Suprapubic skin (tissue), 4 donors: ENCODE measurements at regions not wholly inside any gene's neighbourhood (a gene's known extent, or its start where the extent isn't known, plus 50 kb on each side); places are given as distances from the start of the nearest gene placed in this dataset.
"Not testable (repeated sequence)": the region's sequence is repeated elsewhere in the genome, so short reads cannot be mapped to it uniquely, and the experiment has no call there.

ENCODE experiments used
- DNase-seq, 2 donors: peaks; one replicate each; pipeline ENCODE4 v3.0.0-alpha.2; 2019; ENCODE audit warnings: low spot score in 2 of 2
- H3K27ac ChIP-seq: fragments of 200-600 bp; sonication (generic); one replicate; pipeline ENCODE4 v1.5.1; 2019
- H3K27me3 ChIP-seq: fragments of 200-600 bp; sonication (generic); one replicate; pipeline ENCODE4 v1.5.1; 2019
- H3K36me3 ChIP-seq: fragments of 200-600 bp; sonication (generic); one replicate; pipeline ENCODE4 v1.5.1; 2019
- H3K4me1 ChIP-seq: fragments of 200-600 bp; sonication (generic); one replicate; pipeline ENCODE4 v1.5.1; 2019
- H3K4me3 ChIP-seq: fragments of 200-600 bp; sonication (generic); one replicate; pipeline ENCODE4 v1.5.1; 2019; ENCODE audit warnings: mild to moderate bottlenecking
- H3K9me3 ChIP-seq: fragments of 200-600 bp; sonication (generic); one replicate; pipeline ENCODE4 v1.5.1; 2019
- EP300 ChIP-seq: sonication (generic); formaldehyde crosslinking; IDR thresholded peaks from one replicate; pipeline ENCODE4 v1.6.1; 2017; ENCODE audit warnings: antibody characterized with exemption
- POLR2A ChIP-seq, 2 donors: fragments of 450-650 bp; IDR thresholded peaks; one replicate each; pipeline ENCODE4 v1.6.1; 2017; ENCODE audit warnings: antibody characterized with exemption in 2 of 2, mild to moderate bottlenecking in 2 of 2, moderate library complexity in 2 of 2
- POLR2AphosphoS5 ChIP-seq, 3 donors: sonication (generic); formaldehyde crosslinking; IDR thresholded peaks; one replicate each; pipeline ENCODE4 v1.6.1; 2017; ENCODE audit warnings: antibody characterized with exemption in 3 of 3
- WGBS: methylation state at CpG from one replicate; pipeline ENCODE4 v1.1.5; 2018; 5-methylcytosine and 5-hydroxymethylcytosine counted together
- TF ChIP-seq, protein P1 (sequence below), 2 donors: fragments of 200-600 bp in 1 of 2; fragments of 450-650 bp in 1 of 2; sonication (generic) in 1 of 2; IDR thresholded peaks; one replicate each; pipeline ENCODE4 v1.5.1; 2016 to 2019; ENCODE audit warnings: antibody characterized with exemption in 2 of 2, mild to moderate bottlenecking in 1 of 2, moderate library complexity in 1 of 2

DNA sequence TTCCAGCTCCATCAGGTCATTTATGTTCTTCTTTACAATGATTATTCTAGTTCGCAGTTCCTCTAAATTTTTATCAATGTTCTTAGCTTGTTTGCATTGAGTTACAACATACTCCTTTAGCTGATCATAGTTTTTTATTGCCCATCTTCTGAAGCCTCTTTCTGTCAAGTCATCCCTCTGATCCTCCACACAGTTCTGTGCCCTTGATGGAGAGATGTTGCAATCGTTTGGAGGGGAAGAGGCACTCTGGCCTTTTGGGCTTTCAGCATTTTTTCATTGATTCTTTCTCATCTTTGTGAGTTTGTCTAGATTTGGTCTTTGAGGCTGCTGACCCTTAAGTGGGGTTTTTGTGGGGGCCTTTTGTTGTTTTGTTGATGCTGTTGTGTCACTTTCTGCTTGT lies 234.6 kb upstream of the CBLB start:
- Histone ChIP-seq H3K27me3 (no peaks in the 10 kb centered on the region), H3K4me3 (no peak overlapping the region), H3K4me1 (no peaks in the 10 kb centered on the region), H3K36me3 (no peaks in the 10 kb centered on the region), H3K9me3 (peaks cover 3% of the 10 kb centered on the region), H3K27ac (no peak overlapping the region)
- WGBS, result 87% methylated on average over 2 of the region's 2 CpGs
- TF ChIP-seq POLR2A (IDR thresholded peaks at IDR 0.05) (no peak), EP300 (no peak), POLR2AphosphoS5 (IDR thresholded peaks at IDR 0.05) (no peak)
- TF ChIP-seq, protein P1, sequence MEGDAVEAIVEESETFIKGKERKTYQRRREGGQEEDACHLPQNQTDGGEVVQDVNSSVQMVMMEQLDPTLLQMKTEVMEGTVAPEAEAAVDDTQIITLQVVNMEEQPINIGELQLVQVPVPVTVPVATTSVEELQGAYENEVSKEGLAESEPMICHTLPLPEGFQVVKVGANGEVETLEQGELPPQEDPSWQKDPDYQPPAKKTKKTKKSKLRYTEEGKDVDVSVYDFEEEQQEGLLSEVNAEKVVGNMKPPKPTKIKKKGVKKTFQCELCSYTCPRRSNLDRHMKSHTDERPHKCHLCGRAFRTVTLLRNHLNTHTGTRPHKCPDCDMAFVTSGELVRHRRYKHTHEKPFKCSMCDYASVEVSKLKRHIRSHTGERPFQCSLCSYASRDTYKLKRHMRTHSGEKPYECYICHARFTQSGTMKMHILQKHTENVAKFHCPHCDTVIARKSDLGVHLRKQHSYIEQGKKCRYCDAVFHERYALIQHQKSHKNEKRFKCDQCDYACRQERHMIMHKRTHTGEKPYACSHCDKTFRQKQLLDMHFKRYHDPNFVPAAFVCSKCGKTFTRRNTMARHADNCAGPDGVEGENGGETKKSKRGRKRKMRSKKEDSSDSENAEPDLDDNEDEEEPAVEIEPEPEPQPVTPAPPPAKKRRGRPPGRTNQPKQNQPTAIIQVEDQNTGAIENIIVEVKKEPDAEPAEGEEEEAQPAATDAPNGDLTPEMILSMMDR (IDR thresholded peaks at IDR 0.05), result no peak
- DNase-seq, result no peak

DNA sequence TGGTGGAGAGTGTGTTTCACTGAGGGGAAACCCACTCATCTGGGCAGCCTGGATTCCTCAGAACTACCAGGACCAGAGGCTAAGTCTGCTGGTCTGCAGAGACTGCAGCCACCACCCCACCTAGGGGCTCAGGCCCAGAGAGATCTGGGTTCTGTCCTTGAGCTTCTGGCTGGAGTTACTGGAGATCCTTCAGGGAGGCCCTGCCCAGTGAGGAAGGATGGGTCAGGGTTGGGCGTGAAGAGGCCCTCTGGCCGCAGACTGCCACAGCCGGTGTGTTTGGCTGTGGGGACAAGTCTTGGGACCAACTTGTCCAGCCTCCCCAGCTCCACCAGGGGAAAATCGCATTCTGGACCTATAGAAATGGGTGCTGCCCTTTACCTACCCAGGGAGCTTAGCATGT lies 235.3 kb upstream of the CBLB start:
- WGBS, result no CpG with 5 or more reads among the region's 4 CpGs
- no peak for TF ChIP-seq POLR2A (IDR thresholded peaks at IDR 0.05)
- TF ChIP-seq EP300, result no peak
- no peak for TF ChIP-seq POLR2AphosphoS5 (IDR thresholded peaks at IDR 0.05)
- TF ChIP-seq, protein P1 (IDR thresholded peaks at IDR 0.05), result no peak
- Histone ChIP-seq H3K4me1 (no peaks in the 10 kb centered on the region), H3K36me3 (no peaks in the 10 kb centered on the region), H3K27me3 (no peaks in the 10 kb centered on the region), H3K4me3 (no peak overlapping the region), H3K27ac (no peak overlapping the region), H3K9me3 (peaks cover 3% of the 10 kb centered on the region)
- DNase-seq, result no peak

DNA sequence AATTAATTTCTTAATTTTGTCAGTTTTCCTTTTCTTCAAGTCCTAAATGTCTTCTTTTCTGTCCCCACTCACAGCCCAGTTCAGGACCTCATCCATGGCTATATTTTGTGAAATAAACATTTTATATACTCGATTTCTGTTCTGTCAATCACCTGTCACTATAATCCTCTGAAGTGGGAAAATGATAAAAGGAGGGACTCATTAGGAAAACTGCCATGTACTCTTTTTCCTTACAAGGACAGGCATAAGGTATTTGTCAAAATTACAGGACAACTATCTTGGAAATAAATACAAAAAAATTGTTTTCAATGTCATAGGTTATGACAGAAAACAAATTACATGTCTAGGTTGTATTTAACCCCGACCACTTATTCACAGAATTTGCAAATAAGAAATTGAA lies 240.1 kb upstream of the CBLB start:
- DNase-seq, result no peak
- Histone ChIP-seq H3K9me3 (no peaks in the 10 kb centered on the region), H3K36me3 (no peaks in the 10 kb centered on the region), H3K4me1 (no peaks in the 10 kb centered on the region), H3K27me3 (no peaks in the 10 kb centered on the region), H3K27ac (no peak overlapping the region), H3K4me3 (no peak overlapping the region)
- TF ChIP-seq, protein P1 (IDR thresholded peaks at IDR 0.05), result no peak
- TF ChIP-seq POLR2A (IDR thresholded peaks at IDR 0.05) (no peak), EP300 (no peak), POLR2AphosphoS5 (IDR thresholded peaks at IDR 0.05) (no peak)
- 78% methylated on average over 2 of the region's 2 CpGs for WGBS

DNA sequence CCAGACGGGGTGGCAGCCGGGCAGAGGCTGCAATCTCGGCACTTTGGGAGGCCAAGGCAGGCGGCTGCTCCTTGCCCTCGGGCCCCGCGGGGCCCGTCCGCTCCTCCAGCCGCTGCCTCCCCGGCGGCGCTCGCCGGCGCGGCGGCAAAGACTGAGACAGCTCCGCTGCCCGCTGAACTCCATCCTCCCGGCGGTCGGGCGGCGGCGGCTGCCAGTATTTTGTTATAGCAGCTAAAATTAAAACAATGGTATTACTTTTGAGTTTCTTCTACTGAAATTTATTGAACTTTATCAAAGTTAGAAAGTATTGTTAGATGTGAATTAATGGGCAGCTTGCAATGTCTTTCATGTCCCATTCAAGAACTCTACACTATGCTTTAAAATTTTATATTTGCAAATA lies 243.7 kb upstream of the CBLB start:
- not testable (repeated sequence) for H3K9me3 ChIP-seq, H3K27ac ChIP-seq, H3K4me3 ChIP-seq, H3K36me3 ChIP-seq, H3K4me1 ChIP-seq, H3K27me3 ChIP-seq, DNase-seq
- WGBS, result 97% methylated on average over 16 of the region's 26 CpGs

DNA sequence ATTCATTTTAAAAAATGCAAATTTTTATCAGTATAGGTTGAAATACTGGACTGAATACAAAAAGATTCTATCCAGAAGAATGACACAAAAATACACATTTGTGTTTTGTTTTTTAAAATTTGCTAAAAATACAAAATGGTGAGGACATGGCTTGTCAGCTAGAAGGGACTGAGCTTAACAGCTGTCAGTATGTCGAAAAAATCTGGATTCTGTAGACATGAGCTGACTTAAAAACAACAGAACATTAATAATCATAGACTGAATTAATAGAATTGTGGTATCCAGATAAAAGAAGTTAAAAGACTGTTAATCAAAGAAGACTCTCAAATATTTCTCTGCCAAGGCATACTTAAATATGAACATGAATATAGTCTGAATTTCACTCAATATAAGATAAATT lies 244.9 kb upstream of the CBLB start:
- Histone ChIP-seq H3K4me1 (no peaks in the 10 kb centered on the region), H3K27ac (no peak overlapping the region), H3K36me3 (no peaks in the 10 kb centered on the region), H3K27me3 (no peaks in the 10 kb centered on the region), H3K4me3 (no peak overlapping the region), H3K9me3 (no peaks in the 10 kb centered on the region)
- no peak for DNase-seq
- TF ChIP-seq EP300 (no peak), POLR2A (IDR thresholded peaks at IDR 0.05) (no peak), POLR2AphosphoS5 (IDR thresholded peaks at IDR 0.05) (no peak)
- TF ChIP-seq, protein P1 (IDR thresholded peaks at IDR 0.05), result no peak
- 91% methylated on average over 1 of the region's 1 CpG for WGBS

DNA sequence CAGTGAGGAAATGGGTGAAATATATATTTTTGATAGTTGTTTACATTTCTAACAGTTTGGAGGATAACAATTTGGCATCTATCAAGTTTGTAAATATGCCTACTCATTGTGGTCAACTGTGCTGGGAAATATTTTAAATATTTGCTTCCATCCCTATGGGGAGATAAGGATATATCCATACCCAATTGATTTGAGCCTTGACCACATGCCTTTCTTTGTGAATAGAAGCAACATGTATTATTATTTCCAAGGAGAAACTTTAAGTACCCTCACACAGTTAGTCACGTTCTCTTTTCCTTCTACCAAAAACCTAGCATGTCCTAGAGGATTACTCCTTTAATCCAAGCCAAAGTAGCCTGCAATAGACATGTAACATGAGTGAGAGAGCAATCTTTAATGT lies 245.4 kb upstream of the CBLB start:
- no peaks in the 10 kb centered on the region for H3K36me3 ChIP-seq
- H3K4me1 ChIP-seq, result no peaks in the 10 kb centered on the region
- DNase-seq, result no peak
- TF ChIP-seq POLR2AphosphoS5 (IDR thresholded peaks at IDR 0.05) (no peak), POLR2A (IDR thresholded peaks at IDR 0.05) (no peak)
- TF ChIP-seq, protein P1 (IDR thresholded peaks at IDR 0.05), result no peak
- 87% methylated on average over 1 of the region's 1 CpG for WGBS
- no peak overlapping the region for H3K4me3 ChIP-seq
- H3K27me3 ChIP-seq, result no peaks in the 10 kb centered on the region
- H3K9me3 ChIP-seq, result no peaks in the 10 kb centered on the region
- H3K27ac ChIP-seq, result no peak overlapping the region
